ENCODE measurements at regions not wholly inside any gene's neighbourhood (a gene's known extent, or its start where the extent isn't known, plus 50 kb on each side); places are given as distances from the start of the nearest gene placed in this dataset.
"Not testable (repeated sequence)": the region's sequence is repeated elsewhere in the genome, so short reads cannot be mapped to it uniquely, and the experiment has no call there.

DNA sequence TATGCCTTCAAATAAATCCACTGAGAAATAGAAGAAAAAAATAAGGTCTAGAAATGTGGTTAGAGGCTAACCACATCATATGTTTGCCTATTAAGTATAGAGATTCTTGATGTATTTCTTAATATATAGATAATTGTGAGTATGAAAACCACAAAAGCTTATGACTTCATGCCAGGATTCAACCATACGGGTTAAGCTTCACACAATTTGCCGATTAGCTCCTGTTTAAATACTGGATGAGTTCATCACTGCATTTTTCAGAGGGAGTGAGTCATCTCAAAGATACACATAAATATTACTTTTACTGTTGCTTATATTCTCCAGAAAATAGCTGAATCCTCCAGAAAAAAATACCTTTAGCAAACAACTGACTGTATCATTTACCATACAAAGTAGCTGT is 79.6 kb downstream of the RPL10L start:
- Histone ChIP-seq H3K27me3 (no peaks in the 10 kb centered on the region), H3K9me3 (no peaks in the 10 kb centered on the region), H3K36me3 (no peaks in the 10 kb centered on the region), H3K4me3 (ENCODE audit: low read depth, low read length) (no peak overlapping the region), H3K4me1 (no peaks in the 10 kb centered on the region)
- DNase-seq: no peak
- TF ChIP-seq, protein P1, sequence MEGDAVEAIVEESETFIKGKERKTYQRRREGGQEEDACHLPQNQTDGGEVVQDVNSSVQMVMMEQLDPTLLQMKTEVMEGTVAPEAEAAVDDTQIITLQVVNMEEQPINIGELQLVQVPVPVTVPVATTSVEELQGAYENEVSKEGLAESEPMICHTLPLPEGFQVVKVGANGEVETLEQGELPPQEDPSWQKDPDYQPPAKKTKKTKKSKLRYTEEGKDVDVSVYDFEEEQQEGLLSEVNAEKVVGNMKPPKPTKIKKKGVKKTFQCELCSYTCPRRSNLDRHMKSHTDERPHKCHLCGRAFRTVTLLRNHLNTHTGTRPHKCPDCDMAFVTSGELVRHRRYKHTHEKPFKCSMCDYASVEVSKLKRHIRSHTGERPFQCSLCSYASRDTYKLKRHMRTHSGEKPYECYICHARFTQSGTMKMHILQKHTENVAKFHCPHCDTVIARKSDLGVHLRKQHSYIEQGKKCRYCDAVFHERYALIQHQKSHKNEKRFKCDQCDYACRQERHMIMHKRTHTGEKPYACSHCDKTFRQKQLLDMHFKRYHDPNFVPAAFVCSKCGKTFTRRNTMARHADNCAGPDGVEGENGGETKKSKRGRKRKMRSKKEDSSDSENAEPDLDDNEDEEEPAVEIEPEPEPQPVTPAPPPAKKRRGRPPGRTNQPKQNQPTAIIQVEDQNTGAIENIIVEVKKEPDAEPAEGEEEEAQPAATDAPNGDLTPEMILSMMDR (IDR thresholded peaks at IDR 0.05; ENCODE audit: low read depth, low read length): no peak

- not testable (repeated sequence) for H3K27me3 ChIP-seq; H3K4me3 ChIP-seq (ENCODE audit: low read depth, low read length); H3K36me3 ChIP-seq; H3K9me3 ChIP-seq; DNase-seq; H3K4me1 ChIP-seq
Observed at GRCh38 chr14:46568161-46568560, 83.4 kb downstream of the RPL10L start.

DNA sequence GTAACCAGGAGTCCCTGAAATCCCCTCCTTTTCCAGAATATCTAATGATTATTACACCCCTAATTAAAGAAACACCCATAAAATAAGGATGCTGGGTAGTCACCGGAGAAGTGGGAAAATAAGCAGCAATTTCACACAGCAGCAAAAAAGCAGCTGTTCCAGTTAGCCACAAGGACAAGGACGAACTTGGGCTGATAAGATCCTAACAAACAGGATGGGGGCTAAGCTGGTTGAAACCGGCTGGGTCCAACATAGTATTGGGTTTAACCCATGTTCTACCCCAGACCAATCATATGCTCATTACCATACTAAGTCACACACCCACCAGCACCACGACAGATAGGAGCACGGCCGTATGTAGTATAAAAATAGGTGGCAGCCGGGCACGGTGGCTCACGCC is 100.7 kb downstream of the RPL10L start:
- Histone ChIP-seq H3K36me3 (no peaks in the 10 kb centered on the region), H3K4me3 (ENCODE audit: low read depth, low read length) (no peak overlapping the region), H3K27me3 (no peaks in the 10 kb centered on the region), H3K9me3 (no peaks in the 10 kb centered on the region), H3K4me1 (no peaks in the 10 kb centered on the region)
- TF ChIP-seq, protein P1 (IDR thresholded peaks at IDR 0.05; ENCODE audit: low read depth, low read length): no peak
- no peak for DNase-seq

DNA sequence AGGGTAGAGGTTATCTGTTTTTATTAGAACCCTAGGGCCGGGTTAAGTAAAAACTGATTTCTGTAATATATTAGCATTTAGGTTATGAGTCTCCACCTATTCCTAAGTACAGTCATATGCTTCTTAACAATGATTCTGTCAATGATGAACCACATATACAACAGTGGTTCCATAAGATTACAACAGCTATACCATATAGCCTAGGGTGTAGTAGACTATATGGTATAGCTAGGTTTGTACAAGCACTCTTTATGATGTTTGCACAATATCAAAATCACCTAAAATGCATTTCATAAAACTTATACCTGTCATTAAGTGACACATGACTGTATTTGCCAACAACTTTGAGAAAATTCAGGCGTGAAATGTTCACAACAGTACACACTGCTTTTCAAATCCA is 110.6 kb downstream of the RPL10L start:
- no peaks in the 10 kb centered on the region for H3K9me3 ChIP-seq
- no peaks in the 10 kb centered on the region for H3K36me3 ChIP-seq
- peaks cover 8% of the 10 kb centered on the region for H3K4me1 ChIP-seq
- H3K4me3 ChIP-seq (ENCODE audit: low read depth, low read length): no peak overlapping the region
- TF ChIP-seq, protein P1 (IDR thresholded peaks at IDR 0.05; ENCODE audit: low read depth, low read length): no peak
- no peaks in the 10 kb centered on the region for H3K27me3 ChIP-seq
- no peak for DNase-seq

DNA sequence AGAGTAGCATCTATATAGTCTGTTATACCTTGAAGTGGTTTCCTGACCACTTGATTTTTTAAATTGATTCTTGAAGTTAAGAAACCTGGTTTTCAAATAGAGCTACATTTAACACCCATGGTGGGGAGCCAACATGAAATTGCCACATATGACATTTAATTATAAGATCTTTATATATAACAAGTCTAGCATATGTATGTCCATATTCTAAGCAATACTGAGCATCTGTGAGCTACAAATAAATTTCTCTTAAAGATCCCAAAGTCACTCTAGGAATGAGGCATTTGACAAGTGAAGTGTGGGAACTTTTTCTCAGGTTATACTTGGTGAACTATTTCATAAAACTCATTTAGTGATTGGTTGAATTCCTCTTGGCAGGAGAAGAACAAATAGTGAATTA is 132.5 kb downstream of the RPL10L start:
- no peaks in the 10 kb centered on the region for H3K27me3 ChIP-seq
- no peak overlapping the region for H3K4me3 ChIP-seq (ENCODE audit: low read depth, low read length)
- TF ChIP-seq, protein P1 (IDR thresholded peaks at IDR 0.05; ENCODE audit: low read depth, low read length): no peak
- DNase-seq: no peak
- no peaks in the 10 kb centered on the region for H3K36me3 ChIP-seq
- H3K9me3 ChIP-seq: no peaks in the 10 kb centered on the region; the same call in 1 of the 2 replicates
- peaks cover 6% of the 10 kb centered on the region; the same call in 1 of the 2 replicates for H3K4me1 ChIP-seq

DNA sequence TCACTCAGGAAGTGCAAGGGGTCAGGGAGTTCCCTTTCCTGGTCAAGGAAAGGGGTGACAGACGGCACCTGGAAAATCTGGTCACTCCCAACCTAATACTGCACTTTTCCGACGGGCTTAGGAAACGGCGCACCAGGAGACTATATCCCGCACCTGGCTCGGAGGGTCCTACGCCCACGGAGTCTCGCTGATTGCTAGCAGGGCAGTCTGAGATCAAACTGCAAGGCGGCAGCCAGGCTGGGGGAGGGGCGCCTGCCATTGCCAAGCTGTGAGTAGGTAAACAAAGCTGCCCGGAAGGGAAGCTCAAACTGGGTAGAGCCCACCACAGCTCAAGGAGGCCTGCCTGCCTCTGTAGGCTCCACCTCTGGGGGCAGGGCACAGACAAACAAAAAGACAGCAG is 142.8 kb downstream of the RPL10L start:
- not testable (repeated sequence) for DNase-seq; H3K36me3 ChIP-seq; H3K4me3 ChIP-seq (ENCODE audit: low read depth, low read length)

DNA sequence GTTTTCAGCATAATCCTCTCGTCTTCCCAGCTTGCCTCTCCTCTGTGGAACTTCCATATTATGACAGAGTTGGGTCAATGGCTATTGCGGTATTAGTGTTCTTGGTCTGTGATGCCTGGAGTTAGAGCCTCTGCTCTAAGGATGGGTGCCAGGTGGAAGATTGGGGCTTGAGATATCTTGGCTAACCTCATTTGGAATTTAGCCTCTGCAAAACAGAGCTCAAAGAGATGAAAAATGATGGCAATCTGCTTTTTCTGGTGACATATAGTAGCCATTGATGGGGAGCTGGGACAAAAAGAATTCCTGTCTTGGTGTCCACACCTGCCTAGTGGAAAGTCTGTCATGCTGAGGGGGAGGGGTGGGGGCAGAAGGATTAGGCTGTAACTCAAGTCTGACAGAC is 152.1 kb downstream of the RPL10L start:
- Histone ChIP-seq H3K9me3 (no peaks in the 10 kb centered on the region), H3K27me3 (no peaks in the 10 kb centered on the region), H3K36me3 (no peaks in the 10 kb centered on the region), H3K4me1 (no peaks in the 10 kb centered on the region), H3K4me3 (ENCODE audit: low read depth, low read length) (no peak overlapping the region)
- TF ChIP-seq, protein P1 (IDR thresholded peaks at IDR 0.05; ENCODE audit: low read depth, low read length): no peak
- peak; percentile 15 for DNase-seq

More for the DNA sequence above, 142.8 kb downstream of the RPL10L start:
- H3K4me1 ChIP-seq, H3K27me3 ChIP-seq, H3K9me3 ChIP-seq: not testable (repeated sequence)
